ENCODE measurements at regions not wholly inside any gene's neighbourhood (a gene's known extent, or its start where the extent isn't known, plus 50 kb on each side); places are given as distances from the start of the nearest gene placed in this dataset.

- TF ChIP-seq POLR2A (IDR thresholded peaks at IDR 0.05) (no peak), CTCF (IDR thresholded peaks at IDR 0.05) (no peak)
These were observed 136.3 kb upstream of the PRR20G start for GRCh38 chr3:127423856-127424765.
